GM10266 (cell line): ENCODE measurements at regions not wholly inside any gene's neighbourhood (a gene's known extent, or its start where the extent isn't known, plus 50 kb on each side); places are given as distances from the start of the nearest gene placed in this dataset.
"Not testable (repeated sequence)": the region's sequence is repeated elsewhere in the genome, so short reads cannot be mapped to it uniquely, and the experiment has no call there.

ENCODE experiments used
- DNase-seq: peaks from one replicate; pipeline ENCODE4 v3.0.0; 2012; ENCODE audit errors: extremely low spot score
- TF ChIP-seq, protein P1 (sequence below): IDR thresholded peaks from 2 replicates; pipeline ENCODE4 v1.5.1; 2012; ENCODE audit warnings: mild to moderate bottlenecking, low read depth; ENCODE audit not compliant: control insufficient read depth, insufficient read depth; ENCODE audit errors: missing control alignments

DNA sequence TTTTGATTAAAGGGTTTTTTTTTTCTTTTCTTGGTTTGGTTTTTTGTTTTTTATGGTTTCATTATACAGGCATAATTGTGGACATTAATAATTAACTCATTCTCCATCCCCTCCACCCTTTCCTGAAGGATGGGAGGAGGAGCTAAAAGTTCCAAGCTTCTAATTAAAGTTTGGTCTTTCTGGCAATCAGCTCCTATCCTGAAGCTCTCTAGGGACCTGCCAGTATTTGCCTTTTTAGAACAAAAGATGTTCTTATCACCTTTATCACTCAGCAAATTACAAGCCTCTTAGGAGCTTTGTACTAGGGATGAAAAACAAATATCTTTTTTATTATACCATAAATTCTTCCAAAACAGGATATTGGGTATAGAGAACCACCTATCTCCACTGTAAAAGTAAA, 589.8 kb downstream of the PDHA2 start:
- no peak for DNase-seq
- TF ChIP-seq, protein P1, sequence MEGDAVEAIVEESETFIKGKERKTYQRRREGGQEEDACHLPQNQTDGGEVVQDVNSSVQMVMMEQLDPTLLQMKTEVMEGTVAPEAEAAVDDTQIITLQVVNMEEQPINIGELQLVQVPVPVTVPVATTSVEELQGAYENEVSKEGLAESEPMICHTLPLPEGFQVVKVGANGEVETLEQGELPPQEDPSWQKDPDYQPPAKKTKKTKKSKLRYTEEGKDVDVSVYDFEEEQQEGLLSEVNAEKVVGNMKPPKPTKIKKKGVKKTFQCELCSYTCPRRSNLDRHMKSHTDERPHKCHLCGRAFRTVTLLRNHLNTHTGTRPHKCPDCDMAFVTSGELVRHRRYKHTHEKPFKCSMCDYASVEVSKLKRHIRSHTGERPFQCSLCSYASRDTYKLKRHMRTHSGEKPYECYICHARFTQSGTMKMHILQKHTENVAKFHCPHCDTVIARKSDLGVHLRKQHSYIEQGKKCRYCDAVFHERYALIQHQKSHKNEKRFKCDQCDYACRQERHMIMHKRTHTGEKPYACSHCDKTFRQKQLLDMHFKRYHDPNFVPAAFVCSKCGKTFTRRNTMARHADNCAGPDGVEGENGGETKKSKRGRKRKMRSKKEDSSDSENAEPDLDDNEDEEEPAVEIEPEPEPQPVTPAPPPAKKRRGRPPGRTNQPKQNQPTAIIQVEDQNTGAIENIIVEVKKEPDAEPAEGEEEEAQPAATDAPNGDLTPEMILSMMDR: no peak

DNA sequence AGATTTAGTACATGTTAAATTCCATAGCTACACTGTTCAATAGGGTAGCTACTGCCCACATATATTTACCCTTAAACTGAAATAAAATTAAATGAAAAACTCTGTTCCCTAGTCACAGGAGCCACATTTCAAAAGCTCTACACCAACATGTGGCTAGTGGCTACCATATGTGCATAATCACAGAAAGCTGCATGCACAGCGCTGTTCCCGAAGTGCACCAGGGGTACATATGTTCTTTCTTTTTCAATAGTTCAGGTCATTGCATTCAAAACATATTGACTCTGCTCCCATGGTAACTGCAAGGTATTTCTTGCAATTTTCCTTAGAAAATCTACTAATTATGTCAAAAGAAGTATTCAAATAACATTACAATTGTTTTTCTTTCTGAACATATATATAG, 591.2 kb downstream of the PDHA2 start:
- TF ChIP-seq, protein P1: no peak
- DNase-seq: no peak

DNA sequence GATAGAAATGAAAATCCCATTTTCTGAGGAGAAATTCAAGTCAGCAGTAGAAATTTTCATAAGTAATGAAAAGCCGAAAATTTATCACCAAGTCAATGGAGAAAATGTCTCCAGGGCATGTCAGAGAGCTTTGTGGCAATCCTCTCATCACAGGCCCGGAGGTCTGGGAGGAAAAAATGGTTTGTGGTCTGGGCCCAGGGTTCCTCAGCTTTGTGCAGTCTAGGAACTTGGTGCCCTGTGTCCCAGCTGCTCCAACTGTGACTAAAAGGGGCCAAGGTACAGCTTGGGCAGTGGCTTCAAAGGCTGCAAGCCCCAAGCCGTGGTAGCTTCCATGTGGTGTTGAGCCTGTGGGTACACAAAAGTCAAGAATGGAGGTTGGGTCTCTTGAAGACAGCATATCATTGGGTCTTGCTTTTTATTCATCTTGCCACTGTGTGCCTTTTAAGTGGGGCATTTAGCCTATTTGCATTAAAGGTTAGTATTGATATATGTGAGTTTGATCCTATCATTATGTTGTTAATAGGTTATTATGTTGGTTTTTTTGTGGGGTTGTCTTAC, 608.5 kb downstream of the PDHA2 start:
- no peak for DNase-seq
- TF ChIP-seq, protein P1: no peak

DNA sequence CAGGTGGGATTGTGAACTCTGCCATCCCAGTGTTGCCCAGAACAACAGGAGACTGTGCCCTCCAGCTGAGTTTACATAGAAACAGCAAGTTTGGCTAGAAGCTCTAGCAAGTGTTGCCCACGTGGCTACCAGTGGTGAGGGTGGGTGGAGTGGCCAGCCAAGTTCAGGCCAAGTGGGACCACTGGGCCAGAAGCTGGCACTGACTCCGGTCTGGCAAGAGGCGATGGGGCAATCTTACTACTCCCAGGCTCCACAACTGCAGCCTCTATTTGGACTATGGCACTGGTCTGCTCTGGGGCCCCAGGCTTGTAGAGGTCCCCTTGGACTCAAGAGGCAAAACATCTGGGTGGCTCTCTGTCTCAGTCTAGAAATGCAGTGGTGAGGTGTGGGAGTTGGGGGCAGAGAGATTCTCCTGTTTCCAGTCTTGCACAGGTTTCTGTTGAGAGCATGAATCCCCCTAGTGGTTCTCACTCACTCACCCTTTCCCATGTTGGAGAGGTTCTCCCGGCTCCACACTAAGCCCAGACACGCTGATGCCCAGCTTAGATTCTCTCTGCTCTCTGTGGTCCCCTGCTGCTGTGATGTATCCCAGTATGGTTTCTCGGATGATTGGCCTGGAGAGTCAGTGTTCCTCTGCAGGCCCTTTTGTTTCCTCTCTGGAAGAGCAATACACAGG, 615.3 kb downstream of the PDHA2 start:
- DNase-seq: no peak
- TF ChIP-seq, protein P1: no peak

DNA sequence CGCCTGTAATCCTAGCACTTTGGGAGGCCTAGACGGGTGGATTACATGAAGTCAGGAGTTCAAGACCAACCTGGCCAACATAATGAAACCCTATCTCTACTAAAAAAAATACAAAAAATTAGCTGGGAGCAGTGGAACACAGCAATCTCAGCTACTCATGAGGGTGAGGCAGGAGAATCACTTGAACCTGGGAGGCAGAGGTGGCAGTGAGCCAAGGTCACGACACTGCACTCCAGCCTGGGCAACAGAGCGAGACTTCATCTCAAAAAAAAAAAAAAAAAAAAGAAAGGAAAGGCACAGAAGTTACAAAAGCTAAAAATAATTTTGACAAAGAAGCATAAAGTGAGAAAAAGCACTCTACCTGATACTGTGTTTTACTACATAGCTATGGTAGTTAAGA, 618.1 kb downstream of the PDHA2 start:
- DNase-seq: not testable (repeated sequence)

DNA sequence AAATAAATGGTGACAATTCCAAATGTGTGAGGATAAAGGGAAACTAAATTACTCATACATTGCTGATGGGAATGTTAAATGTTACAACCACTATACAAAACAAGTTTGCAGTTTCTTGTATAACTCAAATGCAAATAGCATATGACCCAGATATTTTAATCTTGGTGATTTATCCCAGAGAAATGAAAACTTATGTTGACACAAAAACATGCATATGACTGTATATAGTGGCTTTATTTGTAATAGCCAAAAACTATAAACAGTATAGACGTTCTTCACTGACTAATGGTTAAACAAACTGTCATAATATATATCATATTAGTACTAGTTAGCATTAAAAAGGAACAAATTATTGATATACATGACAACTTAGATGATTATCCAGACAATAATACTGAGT, 619.2 kb downstream of the PDHA2 start:
- TF ChIP-seq, protein P1: no peak
- no peak for DNase-seq

DNA sequence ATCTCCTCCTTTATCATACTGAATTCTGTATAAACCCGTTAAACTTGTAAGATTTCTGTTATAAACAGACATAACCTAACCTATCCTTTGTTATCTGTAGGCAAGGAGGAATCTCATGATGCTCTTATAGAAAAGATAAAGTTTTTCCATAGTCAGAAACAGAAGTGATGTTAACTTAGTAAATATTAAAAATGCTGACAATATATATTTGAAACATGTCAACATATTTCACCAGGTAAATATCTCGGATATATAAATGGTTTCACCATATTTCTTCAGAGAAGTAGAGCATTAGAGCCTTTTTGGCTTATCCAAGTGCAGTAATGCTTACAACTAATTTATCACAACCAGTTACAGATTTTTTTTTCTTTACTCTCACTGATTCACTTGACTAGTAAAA, 625.9 kb downstream of the PDHA2 start:
- TF ChIP-seq, protein P1: no peak
- no peak for DNase-seq
